Right lobe of liver (tissue), 4 donors: ENCODE measurements at regions not wholly inside any gene's neighbourhood (a gene's known extent, or its start where the extent isn't known, plus 50 kb on each side); places are given as distances from the start of the nearest gene placed in this dataset.

Experiments used
- CTCF ChIP-seq, 4 donors: fragments of 200-600 bp in 3 of 4; fragments of 450-650 bp in 1 of 4; IDR thresholded peaks; one replicate each; pipeline versions ENCODE4 v1.5.1 to v1.8.0; 2016 to 2022; ENCODE audit warnings: antibody characterized with exemption in 4 of 4, mild to moderate bottlenecking in 2 of 4
- POLR2A ChIP-seq: fragments of 450-650 bp; IDR thresholded peaks from one replicate; pipeline ENCODE4 v1.6.1; 2017; ENCODE audit warnings: antibody characterized with exemption, mild to moderate bottlenecking
- donor health status: DM: no; HTN: no; CAD: no.
- donor health status: DM: no; HTN: no; CAD: no.
- donor health status: DM: no; HTN: yes; CAD: no.

- no peak for TF ChIP-seq CTCF (IDR thresholded peaks at IDR 0.05)
- TF ChIP-seq POLR2A = no peak
Observed at GRCh38 chr13:70736622-70737317, 628.5 kb upstream of the KLHL1 start.
